Fibroblast of lung (primary cell): ENCODE measurements at regions not wholly inside any gene's neighbourhood (a gene's known extent, or its start where the extent isn't known, plus 50 kb on each side); places are given as distances from the start of the nearest gene placed in this dataset.

Experiments used
- EZH2 ChIP-seq: IDR thresholded peaks from 2 replicates; pipeline ENCODE4 v1.5.1; 2012; ENCODE audit warnings: low read length, control low read depth, mild to moderate bottlenecking; ENCODE audit errors: missing control alignments
- TF ChIP-seq, protein P1 (sequence below), 2 donors: IDR thresholded peaks in 1 of 2; conservative IDR thresholded peaks in 1 of 2; 1 replicate in 1 of 2; 2 replicates in 1 of 2; pipeline ENCODE4 v1.5.1; 2011 to 2012; ENCODE audit warnings: low read length in 2 of 2, control low read depth in 1 of 2, inconsistent platforms in 1 of 2, low read depth in 1 of 2, mild to moderate bottlenecking in 1 of 2

DNA sequence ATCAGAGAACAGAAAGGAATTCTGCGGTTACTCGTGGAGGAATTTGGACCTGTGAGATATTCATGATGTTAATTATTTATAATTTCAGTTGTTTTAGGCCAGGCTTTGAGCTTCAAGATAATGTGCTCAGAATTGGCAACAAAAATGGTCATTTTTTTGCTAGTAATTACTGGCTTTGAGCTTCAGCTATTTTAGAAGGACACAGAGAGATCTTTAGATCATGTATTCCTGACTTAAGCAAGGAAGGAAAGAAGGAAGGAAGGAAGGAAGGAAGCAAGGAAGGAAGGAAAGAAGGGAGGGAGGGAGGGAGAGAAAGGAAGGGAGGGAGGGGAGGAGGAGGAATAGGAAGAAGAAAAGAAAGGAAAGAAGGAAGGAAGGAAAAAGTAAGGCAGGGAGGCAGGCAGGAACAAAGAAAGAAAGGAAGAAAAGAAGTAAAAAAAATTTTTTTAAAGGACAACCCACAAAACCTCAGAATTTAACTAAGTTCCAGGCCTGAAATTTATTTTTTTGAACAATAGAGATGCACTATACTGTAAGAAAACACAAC is 277.9 kb upstream of the KLF3 start:
- TF ChIP-seq, protein P1, sequence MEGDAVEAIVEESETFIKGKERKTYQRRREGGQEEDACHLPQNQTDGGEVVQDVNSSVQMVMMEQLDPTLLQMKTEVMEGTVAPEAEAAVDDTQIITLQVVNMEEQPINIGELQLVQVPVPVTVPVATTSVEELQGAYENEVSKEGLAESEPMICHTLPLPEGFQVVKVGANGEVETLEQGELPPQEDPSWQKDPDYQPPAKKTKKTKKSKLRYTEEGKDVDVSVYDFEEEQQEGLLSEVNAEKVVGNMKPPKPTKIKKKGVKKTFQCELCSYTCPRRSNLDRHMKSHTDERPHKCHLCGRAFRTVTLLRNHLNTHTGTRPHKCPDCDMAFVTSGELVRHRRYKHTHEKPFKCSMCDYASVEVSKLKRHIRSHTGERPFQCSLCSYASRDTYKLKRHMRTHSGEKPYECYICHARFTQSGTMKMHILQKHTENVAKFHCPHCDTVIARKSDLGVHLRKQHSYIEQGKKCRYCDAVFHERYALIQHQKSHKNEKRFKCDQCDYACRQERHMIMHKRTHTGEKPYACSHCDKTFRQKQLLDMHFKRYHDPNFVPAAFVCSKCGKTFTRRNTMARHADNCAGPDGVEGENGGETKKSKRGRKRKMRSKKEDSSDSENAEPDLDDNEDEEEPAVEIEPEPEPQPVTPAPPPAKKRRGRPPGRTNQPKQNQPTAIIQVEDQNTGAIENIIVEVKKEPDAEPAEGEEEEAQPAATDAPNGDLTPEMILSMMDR (conservative IDR thresholded peaks at IDR 0.05 in 1 of 2, IDR thresholded peaks at IDR 0.05 in 1 of 2; ENCODE audit: low read depth in 1 of 2, low read length in 2 of 2): no peak
- no peak for TF ChIP-seq EZH2
